ENCODE measurements at regions not wholly inside any gene's neighbourhood (a gene's known extent, or its start where the extent isn't known, plus 50 kb on each side); places are given as distances from the start of the nearest gene placed in this dataset.

DNA sequence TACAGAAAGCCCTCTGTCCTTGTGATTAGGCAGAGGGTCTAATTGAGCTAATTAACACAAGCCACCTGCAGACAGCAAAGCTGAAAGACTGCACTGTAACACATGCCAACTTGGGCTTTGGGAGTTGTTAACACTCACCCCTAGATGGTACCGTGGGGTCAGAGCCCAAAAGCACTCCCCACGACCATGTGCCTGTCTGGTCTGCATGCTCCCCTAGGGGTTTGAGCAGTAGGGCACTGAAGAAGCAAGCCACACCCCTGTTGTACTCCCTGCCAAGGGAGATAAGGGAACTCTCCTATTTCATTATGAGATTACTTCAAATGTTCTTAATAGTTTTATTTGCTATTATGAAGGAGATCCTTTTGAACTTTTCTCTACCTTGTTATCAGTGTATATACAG, 560.1 kb upstream of the FSHR start:
- no peaks in the 10 kb centered on the region for H3K79me2 ChIP-seq (ENCODE audit: control insufficient read depth, insufficient read depth, low read length)
- dilution Hi-C loops (cut with MboI; ENCODE audit: extremely low pct_ligation_motif_present, low sequenced_read_pairs) = no loop called here

DNA sequence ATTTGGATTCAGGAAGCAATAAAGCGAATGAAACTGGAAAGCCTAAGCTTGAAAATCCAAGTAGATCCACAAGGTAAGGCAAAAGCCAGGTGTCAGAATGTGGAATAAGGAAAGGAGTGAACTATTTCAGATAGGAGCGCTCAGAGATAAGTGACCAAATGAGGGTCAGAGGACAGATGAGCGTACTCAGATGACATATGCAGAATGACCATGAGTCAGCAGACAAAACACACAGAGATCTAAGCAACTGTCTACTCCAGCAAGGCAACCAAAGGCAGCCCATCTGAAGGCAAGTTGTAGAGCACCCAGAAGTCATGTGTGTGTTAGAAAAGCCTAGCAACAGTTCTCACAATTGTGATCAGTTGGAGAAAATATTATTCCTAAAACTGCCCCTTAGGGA, 548.4 kb upstream of the FSHR start:
- Histone ChIP-seq H3K4me3 (ENCODE audit: control insufficient read depth in 2 of 3, extremely low read depth in 1 of 3, insufficient read depth in 2 of 3, low read depth in 1 of 3, low read length in 3 of 3) (no peak overlapping the region), H4K20me1 (ENCODE audit: control insufficient read depth, extremely low read depth, insufficient read depth, low read length) (no peaks in the 10 kb centered on the region), H2AFZ (ENCODE audit: control insufficient read depth, low read length) (no peak overlapping the region), H3K4me1 (ENCODE audit: control insufficient read depth, extremely low read depth, insufficient read depth, low read length) (no peaks in the 10 kb centered on the region), H3K9me3 (ENCODE audit: control insufficient read depth, low read depth, low read length) (no peaks in the 10 kb centered on the region), H3K27me3 (ENCODE audit: control insufficient read depth, extremely low read depth, insufficient read depth, low read length) (no peaks in the 10 kb centered on the region), H3K9me1 (ENCODE audit: control insufficient read depth, extremely low read depth, insufficient read depth, low read length) (no peaks in the 10 kb centered on the region), H3K79me2 (ENCODE audit: control insufficient read depth, insufficient read depth, low read length) (no peaks in the 10 kb centered on the region), H3K27ac (ENCODE audit: control insufficient read depth, insufficient read depth, low read length) (no peak overlapping the region), H3K9ac (ENCODE audit: control insufficient read depth, extremely low read depth, insufficient read depth, low read length) (no peak overlapping the region), H3K4me2 (ENCODE audit: control insufficient read depth, extremely low read depth, insufficient read depth, low read depth, low read length) (no peak overlapping the region), H3K36me3 (ENCODE audit: control insufficient read depth in 2 of 2, extremely low read depth in 1 of 2, insufficient read depth in 2 of 2, low read length in 2 of 2) (no peaks in the 10 kb centered on the region)
- DNase-seq (ENCODE audit: low read depth, low spot score) (no peak), FAIRE-seq (no peak)
- dilution Hi-C loops (cut with MboI; ENCODE audit: extremely low pct_ligation_motif_present, low sequenced_read_pairs) = no loop called here
- TF ChIP-seq, protein P1, sequence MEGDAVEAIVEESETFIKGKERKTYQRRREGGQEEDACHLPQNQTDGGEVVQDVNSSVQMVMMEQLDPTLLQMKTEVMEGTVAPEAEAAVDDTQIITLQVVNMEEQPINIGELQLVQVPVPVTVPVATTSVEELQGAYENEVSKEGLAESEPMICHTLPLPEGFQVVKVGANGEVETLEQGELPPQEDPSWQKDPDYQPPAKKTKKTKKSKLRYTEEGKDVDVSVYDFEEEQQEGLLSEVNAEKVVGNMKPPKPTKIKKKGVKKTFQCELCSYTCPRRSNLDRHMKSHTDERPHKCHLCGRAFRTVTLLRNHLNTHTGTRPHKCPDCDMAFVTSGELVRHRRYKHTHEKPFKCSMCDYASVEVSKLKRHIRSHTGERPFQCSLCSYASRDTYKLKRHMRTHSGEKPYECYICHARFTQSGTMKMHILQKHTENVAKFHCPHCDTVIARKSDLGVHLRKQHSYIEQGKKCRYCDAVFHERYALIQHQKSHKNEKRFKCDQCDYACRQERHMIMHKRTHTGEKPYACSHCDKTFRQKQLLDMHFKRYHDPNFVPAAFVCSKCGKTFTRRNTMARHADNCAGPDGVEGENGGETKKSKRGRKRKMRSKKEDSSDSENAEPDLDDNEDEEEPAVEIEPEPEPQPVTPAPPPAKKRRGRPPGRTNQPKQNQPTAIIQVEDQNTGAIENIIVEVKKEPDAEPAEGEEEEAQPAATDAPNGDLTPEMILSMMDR (optimal IDR thresholded peaks at IDR 0.05 in 1 of 3, IDR thresholded peaks at IDR 0.05 in 1 of 3, conservative IDR thresholded peaks at IDR 0.05 in 1 of 3; ENCODE audit: extremely low read depth in 1 of 3, insufficient read depth in 2 of 3, low read length in 3 of 3) = no peak
- no peak for TF ChIP-seq EZH2 (IDR thresholded peaks at IDR 0.05; ENCODE audit: low read length)

More for the DNA sequence above, 560.1 kb upstream of the FSHR start:
- Histone ChIP-seq H3K27me3 (ENCODE audit: control insufficient read depth, extremely low read depth, insufficient read depth, low read length) (no peaks in the 10 kb centered on the region), H3K9me1 (ENCODE audit: control insufficient read depth, extremely low read depth, insufficient read depth, low read length) (no peaks in the 10 kb centered on the region), H3K4me3 (ENCODE audit: control insufficient read depth in 2 of 3, extremely low read depth in 1 of 3, insufficient read depth in 2 of 3, low read depth in 1 of 3, low read length in 3 of 3) (no peak overlapping the region), H2AFZ (ENCODE audit: control insufficient read depth, low read length) (no peak overlapping the region), H3K9me3 (ENCODE audit: control insufficient read depth, low read depth, low read length) (no peaks in the 10 kb centered on the region), H3K9ac (ENCODE audit: control insufficient read depth, extremely low read depth, insufficient read depth, low read length) (no peak overlapping the region), H3K36me3 (ENCODE audit: control insufficient read depth in 2 of 2, extremely low read depth in 1 of 2, insufficient read depth in 2 of 2, low read length in 2 of 2) (no peaks in the 10 kb centered on the region), H3K4me2 (ENCODE audit: control insufficient read depth, extremely low read depth, insufficient read depth, low read depth, low read length) (no peak overlapping the region), H3K4me1 (ENCODE audit: control insufficient read depth, extremely low read depth, insufficient read depth, low read length) (no peaks in the 10 kb centered on the region), H3K27ac (ENCODE audit: control insufficient read depth, insufficient read depth, low read length) (no peak overlapping the region), H4K20me1 (ENCODE audit: control insufficient read depth, extremely low read depth, insufficient read depth, low read length) (no peaks in the 10 kb centered on the region)
- no peak for DNase-seq (ENCODE audit: low read depth, low spot score)
- no peak for TF ChIP-seq EZH2 (IDR thresholded peaks at IDR 0.05; ENCODE audit: low read length)
- TF ChIP-seq, protein P1 (optimal IDR thresholded peaks at IDR 0.05 in 1 of 3, IDR thresholded peaks at IDR 0.05 in 1 of 3, conservative IDR thresholded peaks at IDR 0.05 in 1 of 3; ENCODE audit: extremely low read depth in 1 of 3, insufficient read depth in 2 of 3, low read length in 3 of 3) = no peak
- FAIRE-seq = no peak
